H1 (cell line): ENCODE measurements at regions not wholly inside any gene's neighbourhood (a gene's known extent, or its start where the extent isn't known, plus 50 kb on each side); places are given as distances from the start of the nearest gene placed in this dataset.

Experiments used
- CTCF ChIA-PET: fragments of 300-600 bp; sonication (Branson Sonifier 250); formaldehyde crosslinking; loops from one replicate; lab custom pipeline; 2021; ENCODE audit not compliant: partially characterized antibody; lab: Charles Lee
- POLR2A ChIA-PET: fragments of 300-600 bp; sonication (Branson Sonifier 250); formaldehyde crosslinking; loops from one replicate; lab custom pipeline; 2021; ENCODE audit warnings: inconsistent platforms; ENCODE audit not compliant: partially characterized antibody; lab: Charles Lee
- DNase-seq, 2 experiments: peaks; one replicate each; pipeline versions ENCODE4 v3.0.0 to v3.0.0-alpha.2; 2010 to 2022; ENCODE audit warnings: low spot score in 2 of 2, low read depth in 1 of 2, mixed read lengths in 1 of 2
- FAIRE-seq: peaks from 2 replicates; lab custom pipeline; 2011; peaks lifted over from hg19 to GRCh38; lab: Jason Lieb, UNC
- H2AFZ ChIP-seq: 2 replicates; pipeline ENCODE4 v1.8.1; 2012; ENCODE audit warnings: low read length, inconsistent platforms
- H2AK5ac ChIP-seq: 2 replicates; pipeline ENCODE4 v1.6.1; 2013; ENCODE audit warnings: low read depth, low read length
- H2BK120ac ChIP-seq: replicated peaks from 2 replicates; pipeline ENCODE3; 2013; ENCODE audit warnings: low read depth, low read length, inconsistent platforms
- H2BK12ac ChIP-seq: 2 replicates; pipeline ENCODE4 v1.6.1; 2013; ENCODE audit warnings: low read depth, low read length
- H2BK15ac ChIP-seq: 2 replicates; pipeline ENCODE4 v1.6.1; 2013; ENCODE audit warnings: low read length
- H2BK20ac ChIP-seq: 2 replicates; pipeline ENCODE4 v1.6.1; 2013; ENCODE audit warnings: low read length
- H2BK5ac ChIP-seq: 2 replicates; pipeline ENCODE4 v1.6.1; 2013; ENCODE audit warnings: low read depth, low read length
- H3K14ac ChIP-seq: 2 replicates; pipeline ENCODE4 v1.6.1; 2013; ENCODE audit warnings: inconsistent platforms; ENCODE audit not compliant: insufficient read length
- H3K18ac ChIP-seq: 2 replicates; pipeline ENCODE4 v1.6.1; 2013; ENCODE audit warnings: low read length; ENCODE audit errors: extremely low read depth
- H3K23ac ChIP-seq: 2 replicates; pipeline ENCODE4 v1.6.1; 2013; ENCODE audit warnings: inconsistent platforms; ENCODE audit not compliant: insufficient read length
- H3K23me2 ChIP-seq: 2 replicates; pipeline ENCODE4 v1.6.1; 2013; ENCODE audit warnings: low read depth, low read length
- H3K27ac ChIP-seq: 2 replicates; pipeline ENCODE4 v1.6.1; 2011; ENCODE audit warnings: low read depth, low read length, inconsistent platforms
- H3K27me3 ChIP-seq, 4 experiments: replicated peaks in 1 of 4; 1 replicate in 1 of 4; 2 replicates in 3 of 4; pipeline versions ENCODE4 v1.6.1 to v1.8.1; 2011 to 2013; ENCODE audit warnings: low read length in 3 of 4, mild to moderate bottlenecking in 3 of 4, inconsistent platforms in 2 of 4, mixed read lengths in 2 of 4, moderate library complexity in 1 of 4; ENCODE audit not compliant: control insufficient read depth in 3 of 4, insufficient read depth in 3 of 4; ENCODE audit errors: extremely low read depth in 1 of 4
- H3K36me3 ChIP-seq, 4 experiments: 2 replicates each; pipeline versions ENCODE4 v1.6.1 to v1.8.1; 2011 to 2013; ENCODE audit warnings: mild to moderate bottlenecking in 4 of 4, low read length in 3 of 4, moderate library complexity in 2 of 4, control low read depth in 1 of 4, inconsistent platforms in 1 of 4; ENCODE audit not compliant: insufficient read depth in 4 of 4, control insufficient read depth in 2 of 4
- H3K4ac ChIP-seq: replicated peaks from 2 replicates; pipeline ENCODE3; 2013; ENCODE audit warnings: low read length, low read depth, mixed read lengths, inconsistent platforms; ENCODE audit not compliant: insufficient read length
- H3K4me1 ChIP-seq, 4 experiments: replicated peaks in 1 of 4; 1 replicate in 1 of 4; 2 replicates in 3 of 4; pipeline versions ENCODE4 v1.6.1 to v1.8.1; 2011 to 2013; ENCODE audit warnings: low read length in 3 of 4, inconsistent platforms in 2 of 4, mixed read lengths in 1 of 4; ENCODE audit not compliant: insufficient read depth in 4 of 4, control insufficient read depth in 3 of 4
- H3K4me2 ChIP-seq, 2 experiments: 2 replicates each; pipeline versions ENCODE4 v1.6.1 to v1.8.1; 2011 to 2013; ENCODE audit warnings: low read depth in 2 of 2, low read length in 2 of 2, control low read depth in 1 of 2, inconsistent platforms in 1 of 2, mild to moderate bottlenecking in 1 of 2; ENCODE audit not compliant: insufficient read depth in 1 of 2
- H3K4me3 ChIP-seq, 4 experiments: fragments of 200-600, 300-600 bp in 1 of 4; sonication (generic), shearing (Covaris generic), sonication (Bioruptor Twin) in 1 of 4; 2 replicates each; pipeline versions ENCODE4 v1.5.1 to v1.8.1; 2011 to 2016; ENCODE audit warnings: low read length in 4 of 4, low read depth in 3 of 4, control low read depth in 2 of 4, inconsistent platforms in 2 of 4, mild to moderate bottlenecking in 2 of 4, mixed read lengths in 1 of 4, moderate library complexity in 1 of 4; ENCODE audit not compliant: insufficient read depth in 2 of 4; ENCODE audit errors: extremely low read depth in 1 of 4
- H3K56ac ChIP-seq: replicated peaks from 2 replicates; pipeline ENCODE3; 2013; ENCODE audit warnings: low read depth, mild to moderate bottlenecking, mixed read lengths, low read length, inconsistent platforms; ENCODE audit not compliant: insufficient read length
- H3K79me1 ChIP-seq: 2 replicates; pipeline ENCODE4 v1.6.1; 2013; ENCODE audit warnings: low read depth, low read length, control low read depth
- H3K79me2 ChIP-seq, 2 experiments: 2 replicates each; pipeline versions ENCODE4 v1.6.1 to v1.8.1; 2012 to 2013; ENCODE audit warnings: low read length in 2 of 2, mild to moderate bottlenecking in 2 of 2, inconsistent platforms in 1 of 2; ENCODE audit not compliant: insufficient read depth in 2 of 2, control insufficient read depth in 1 of 2
- H3K9ac ChIP-seq, 4 experiments: replicated peaks in 1 of 4; 1 replicate in 1 of 4; 2 replicates in 3 of 4; pipeline versions ENCODE4 v1.6.1 to v1.8.1; 2011 to 2013; ENCODE audit warnings: low read depth in 3 of 4, low read length in 3 of 4, control low read depth in 2 of 4, mild to moderate bottlenecking in 2 of 4, moderate library complexity in 2 of 4, inconsistent platforms in 1 of 4; ENCODE audit errors: extremely low read depth in 1 of 4
- H3K9me3 ChIP-seq, 2 experiments: 2 replicates each; pipeline versions ENCODE4 v1.6.1 to v1.8.1; 2012 to 2013; ENCODE audit warnings: mild to moderate bottlenecking in 2 of 2, moderate library complexity in 2 of 2, control low read depth in 1 of 2, inconsistent platforms in 1 of 2, low read depth in 1 of 2, low read length in 1 of 2, mixed read lengths in 1 of 2; ENCODE audit not compliant: insufficient read depth in 2 of 2
- H4K20me1 ChIP-seq, 2 experiments: replicated peaks in 1 of 2; 2 replicates each; pipeline versions ENCODE3 to v1.8.1; 2011 to 2013; ENCODE audit warnings: inconsistent platforms in 2 of 2, low read length in 2 of 2, mild to moderate bottlenecking in 1 of 2; ENCODE audit not compliant: insufficient read depth in 2 of 2, control insufficient read depth in 1 of 2
- H4K5ac ChIP-seq: 2 replicates; pipeline ENCODE4 v1.6.1; 2013; ENCODE audit warnings: low read length, low read depth, mixed read lengths, inconsistent platforms; ENCODE audit not compliant: insufficient read length
- H4K8ac ChIP-seq: 2 replicates; pipeline ENCODE4 v1.8.0; 2013; ENCODE audit warnings: mild to moderate bottlenecking, moderate library complexity, low read length, inconsistent platforms; ENCODE audit not compliant: insufficient read depth; ENCODE audit errors: extremely low read depth
- H4K91ac ChIP-seq: replicated peaks from 2 replicates; pipeline ENCODE3; 2013; ENCODE audit warnings: low read length, mixed read lengths, inconsistent platforms; ENCODE audit not compliant: insufficient read length
- BACH1 ChIP-seq: IDR thresholded peaks from 2 replicates; pipeline ENCODE4 v1.6.1; 2012; ENCODE audit warnings: low read length, improper control_type of control experiment
- CBX8 ChIP-seq: fragments of 300-800, 300-1000 bp; sonication (generic); IDR thresholded peaks from 2 replicates; pipeline ENCODE4 v1.7.1; 2016; ENCODE audit warnings: low read depth, low read length, borderline replicate concordance
- JUN ChIP-seq: IDR thresholded peaks from 2 replicates; pipeline ENCODE4 v1.6.1; 2011; ENCODE audit warnings: low read depth, mild to moderate bottlenecking, improper control_type of control experiment, low read length
- MAFK ChIP-seq: IDR thresholded peaks from 2 replicates; pipeline ENCODE4 v1.6.1; 2012; ENCODE audit warnings: low read depth, mild to moderate bottlenecking, improper control_type of control experiment, low read length
- RAD21 ChIP-seq, 2 experiments: IDR thresholded peaks in 1 of 2; conservative IDR thresholded peaks in 1 of 2; 2 replicates each; pipeline ENCODE4 v1.6.1; 2011; ENCODE audit warnings: low read depth in 2 of 2, low read length in 2 of 2, improper control_type of control experiment in 1 of 2, inconsistent platforms in 1 of 2, mild to moderate bottlenecking in 1 of 2, moderate library complexity in 1 of 2
- RBBP5 ChIP-seq: IDR thresholded peaks from 2 replicates; pipeline ENCODE4 v1.7.1; 2012; ENCODE audit warnings: low read depth, mild to moderate bottlenecking, inconsistent platforms, low read length, moderate library complexity, borderline replicate concordance
- RXRA ChIP-seq: IDR thresholded peaks from 2 replicates; pipeline ENCODE4 v1.6.1; 2011; ENCODE audit warnings: low read depth, mild to moderate bottlenecking, low read length, moderate library complexity; ENCODE audit not compliant: insufficient read depth
- SIN3A ChIP-seq, 2 experiments: IDR thresholded peaks in 1 of 2; conservative IDR thresholded peaks in 1 of 2; 2 replicates each; pipeline ENCODE4 v1.6.1; 2011 to 2012; ENCODE audit warnings: low read length in 2 of 2, improper control_type of control experiment in 1 of 2, low read depth in 1 of 2, mild to moderate bottlenecking in 1 of 2
- YY1 ChIP-seq: IDR thresholded peaks from 2 replicates; pipeline ENCODE4 v1.6.1; 2011; ENCODE audit warnings: low read depth, mild to moderate bottlenecking, low read length
- WGBS, 2 experiments: shearing (Covaris generic) in 1 of 2; methylation state at CpG; one replicate each; pipeline versions ENCODE4 v1.1.6 to v1.1.7; 2013 to 2015; ENCODE audit warnings: low lambda C conversion rate in 2 of 2, mixed read lengths in 2 of 2, inconsistent platforms in 1 of 2, low coverage in 1 of 2, missing lambda C conversion rate in 1 of 2; ENCODE audit not compliant: insufficient replicate concordance in 2 of 2, insufficient coverage in 1 of 2, insufficient read length in 1 of 2; ENCODE audit errors: extremely low coverage in 1 of 2, missing lambda C conversion rate in 1 of 2; 5-methylcytosine and 5-hydroxymethylcytosine counted together

- POLR2A ChIA-PET = interaction anchor here (0.6 to 2.4 kb wide), 4 partner anchors 8 to 268 kb away, joined by 3 to 12 read pairs (median 3); no protein-coding TSS in a partner anchor
- Histone ChIP-seq H3K27me3 (peaks cover 0 to 5% (median 0%) of the 10 kb centered on the region in 4 experiments; a peak in 4 of 7 replicates), H3K36me3 (no peaks in the 10 kb centered on the region), H3K79me1 (no peaks in the 10 kb centered on the region), H2BK12ac (peak overlapping the region; percentile 75; the same call in 1 of the 2 replicates), H3K56ac (no peak overlapping the region), H3K4me2 (no peak overlapping the region), H4K8ac (0 out of 2 replicates have a peak overlapping the region, but pooled peaks have one; percentile 9), H3K4ac (no peak overlapping the region), H4K5ac (no peak overlapping the region), H3K9ac (no peak overlapping the region), H2AK5ac (no peak overlapping the region), H3K27ac (no peak overlapping the region), H3K79me2 (no peaks in the 10 kb centered on the region), H4K20me1 (no peaks in the 10 kb centered on the region), H4K91ac (no peak overlapping the region), H2AFZ (no peak overlapping the region), H3K23me2 (no peaks in the 10 kb centered on the region), H2BK15ac (peak overlapping the region; percentile 46; the same call in 1 of the 2 replicates), H3K9me3 (no peaks in the 10 kb centered on the region), H2BK20ac (0 out of 2 replicates have a peak overlapping the region, but pooled peaks have one; percentile 72), H3K18ac (no peak overlapping the region), H3K4me3 (no peak overlapping the region)
- FAIRE-seq (no peak), DNase-seq (peak in 1 of 2 experiments; percentile 40)
- TF ChIP-seq MAFK = no peak
- no peak for TF ChIP-seq RXRA
- no peak for TF ChIP-seq YY1
- no peak for TF ChIP-seq BACH1
- 0 out of 4 replicates have a peak, but pooled peaks of 1 of the 2 experiments have one; percentile 2 for TF ChIP-seq RAD21 (IDR thresholded peaks at IDR 0.05 in 1 of 2, conservative IDR thresholded peaks at IDR 0.05 in 1 of 2; ENCODE audit: low read depth in 2 of 2, low read length in 2 of 2)
- no peak for TF ChIP-seq CBX8
- no peak for TF ChIP-seq RBBP5
- TF ChIP-seq JUN = no peak
- TF ChIP-seq SIN3A (conservative IDR thresholded peaks at IDR 0.05 in 1 of 2, IDR thresholded peaks at IDR 0.05 in 1 of 2; ENCODE audit: low read depth in 1 of 2, low read length in 2 of 2) = no peak
- TF ChIP-seq, all 59 proteins: peak for 1
- Histone ChIP-seq H3K4me1 (peaks cover 0 to 23% (median 7%) of the 10 kb centered on the region in 4 experiments; a peak in 4 of 7 replicates), H2BK5ac (no peak overlapping the region), H3K23ac (no peak overlapping the region), H3K14ac (no peak overlapping the region), H2BK120ac (no peak overlapping the region)
- CTCF ChIA-PET = interaction anchor here (1.0 to 5.6 kb wide), 5 partner anchors 8 to 92 kb away, joined by 3 to 29 read pairs (median 4); no protein-coding TSS in a partner anchor
- WGBS, 2 experiments = 86% methylated on average over 16 of the region's 16 CpGs; no CpG with 5 or more reads in 1 of the 2 experiments
These were observed 58.6 kb upstream of the HS6ST1 start for GRCh38 chr2:128377071-128377910.
